Subcutaneous abdominal adipose tissue (tissue), 5 donors: ENCODE measurements at regions not wholly inside any gene's neighbourhood (a gene's known extent, or its start where the extent isn't known, plus 50 kb on each side); places are given as distances from the start of the nearest gene placed in this dataset.
A peak's percentile ranks its signal among the peaks of the same experiment; 100 is the strongest.

Experiments used
- H3K27ac ChIP-seq: one replicate; pipeline ENCODE4 v1.7.0; 2013; ENCODE audit warnings: low read depth, mild to moderate bottlenecking, inconsistent platforms, low read length, moderate library complexity
- H3K27me3 ChIP-seq, 5 donors: one replicate each; pipeline ENCODE4 v1.7.0; 2013; ENCODE audit warnings: low read length in 5 of 5, inconsistent platforms in 1 of 5; ENCODE audit not compliant: control insufficient read depth in 5 of 5, insufficient read depth in 4 of 5
- H3K36me3 ChIP-seq, 5 donors: one replicate each; pipeline ENCODE4 v1.7.0; 2013; ENCODE audit warnings: low read length in 5 of 5; ENCODE audit not compliant: control insufficient read depth in 5 of 5, insufficient read depth in 5 of 5
- H3K4me1 ChIP-seq, 5 donors: one replicate each; pipeline ENCODE4 v1.7.0; 2013; ENCODE audit warnings: low read length in 5 of 5, mild to moderate bottlenecking in 3 of 5, moderate library complexity in 1 of 5; ENCODE audit not compliant: control insufficient read depth in 5 of 5, insufficient read depth in 5 of 5
- H3K4me3 ChIP-seq, 5 donors: one replicate each; pipeline ENCODE4 v1.7.0; 2013; ENCODE audit warnings: low read length in 5 of 5, low read depth in 1 of 5
- H3K9ac ChIP-seq, 5 donors: one replicate each; pipeline ENCODE4 v1.7.0; 2013; ENCODE audit warnings: low read length in 5 of 5, mild to moderate bottlenecking in 4 of 5, moderate library complexity in 3 of 5
- H3K9me3 ChIP-seq, 5 donors: one replicate each; pipeline ENCODE4 v1.7.0; 2013; ENCODE audit warnings: low read length in 5 of 5; ENCODE audit not compliant: control insufficient read depth in 5 of 5
- donor health status: healthy.
- donor health status: healthy.
- donor health status: healthy.
- donor health status: healthy.
- donor health status: healthy.

DNA sequence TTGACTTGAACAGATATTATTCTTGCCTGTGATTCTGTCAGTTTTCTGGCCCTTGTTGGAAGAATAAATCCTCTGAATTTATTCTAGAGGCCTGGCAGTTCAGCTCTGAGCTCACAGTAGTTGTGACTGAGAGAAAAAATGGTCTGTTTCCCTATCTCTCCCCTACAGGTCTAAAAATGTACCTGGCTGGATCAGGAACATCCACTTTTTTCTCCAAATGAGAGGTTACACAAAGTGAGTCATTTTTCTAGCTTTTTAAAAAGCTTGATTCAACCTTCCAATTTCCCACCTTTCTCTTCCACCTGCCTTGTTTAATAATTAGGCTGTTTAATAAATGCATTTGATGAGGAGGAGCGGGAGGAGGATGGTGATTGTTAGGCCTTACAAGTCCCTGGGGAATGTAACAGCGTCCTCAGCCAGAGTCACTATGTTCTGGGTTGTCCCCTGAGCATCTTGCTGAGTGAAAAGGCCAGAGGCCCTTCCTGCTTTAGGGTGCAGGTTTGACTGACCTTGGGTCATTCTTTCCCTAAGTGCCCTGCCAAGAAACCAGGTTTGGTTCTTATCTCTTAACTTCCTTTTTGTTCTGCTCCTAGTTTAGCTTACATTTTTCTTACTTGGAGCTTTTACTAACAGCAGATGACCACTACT lies 91.7 kb upstream of the FUT8 start:
- H3K4me3 ChIP-seq, result no peak overlapping the region
- no peak overlapping the region for H3K27ac ChIP-seq
- peaks cover 0 to 2% (median 0%) of the 10 kb centered on the region in 5 donors for H3K4me1 ChIP-seq
- H3K27me3 ChIP-seq, result no peaks in the 10 kb centered on the region
- no peaks in the 10 kb centered on the region for H3K36me3 ChIP-seq
- no peak overlapping the region for H3K9ac ChIP-seq
- H3K9me3 ChIP-seq, result peaks cover 0 to 5% (median 4%) of the 10 kb centered on the region in 5 donors

GRCh38 chr14:65321370-65321875 lies 91.1 kb upstream of the FUT8 start:
- Histone ChIP-seq H3K4me1 (peaks cover 0 to 2% (median 0%) of the 10 kb centered on the region in 5 donors), H3K27ac (no peak overlapping the region), H3K4me3 (no peak overlapping the region), H3K9me3 (no peaks in the 10 kb centered on the region), H3K36me3 (no peaks in the 10 kb centered on the region), H3K27me3 (no peaks in the 10 kb centered on the region), H3K9ac (no peak overlapping the region)

DNA sequence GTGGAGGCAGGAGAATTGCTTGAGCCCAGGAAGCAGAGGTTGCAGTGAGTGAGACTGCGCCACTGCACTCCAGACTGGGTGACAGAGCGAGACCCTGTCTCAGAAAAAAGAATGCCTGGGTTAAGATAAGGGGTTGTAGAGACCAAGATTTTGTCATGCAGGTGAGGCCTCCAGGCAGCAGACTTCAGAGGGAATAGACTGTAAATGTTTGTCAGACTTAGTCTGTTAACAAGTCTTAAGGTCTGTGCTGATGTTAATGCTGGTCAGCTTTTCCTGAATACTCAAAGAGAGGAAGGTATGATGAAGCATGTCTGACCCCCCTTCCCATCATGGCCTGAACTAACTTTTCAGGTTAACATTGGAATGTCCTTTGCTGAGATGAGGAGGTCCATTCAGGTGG lies 83.0 kb upstream of the FUT8 start:
- H3K4me3 ChIP-seq, result no peak overlapping the region
- H3K36me3 ChIP-seq, result no peaks in the 10 kb centered on the region
- H3K9ac ChIP-seq, result no peak overlapping the region
- H3K4me1 ChIP-seq, result peaks cover 2 to 20% (median 11%) of the 10 kb centered on the region in 5 donors
- H3K27me3 ChIP-seq, result no peaks in the 10 kb centered on the region
- no peaks in the 10 kb centered on the region for H3K9me3 ChIP-seq
- H3K27ac ChIP-seq, result no peak overlapping the region

GRCh38 chr14:65329911-65330310 lies 82.6 kb upstream of the FUT8 start:
- no peak overlapping the region for H3K4me3 ChIP-seq
- no peak overlapping the region for H3K27ac ChIP-seq
- H3K36me3 ChIP-seq, result no peaks in the 10 kb centered on the region
- H3K27me3 ChIP-seq, result no peaks in the 10 kb centered on the region
- H3K9ac ChIP-seq, result no peak overlapping the region
- no peaks in the 10 kb centered on the region for H3K9me3 ChIP-seq
- H3K4me1 ChIP-seq, result peaks cover 2 to 24% (median 16%) of the 10 kb centered on the region in 5 donors

DNA sequence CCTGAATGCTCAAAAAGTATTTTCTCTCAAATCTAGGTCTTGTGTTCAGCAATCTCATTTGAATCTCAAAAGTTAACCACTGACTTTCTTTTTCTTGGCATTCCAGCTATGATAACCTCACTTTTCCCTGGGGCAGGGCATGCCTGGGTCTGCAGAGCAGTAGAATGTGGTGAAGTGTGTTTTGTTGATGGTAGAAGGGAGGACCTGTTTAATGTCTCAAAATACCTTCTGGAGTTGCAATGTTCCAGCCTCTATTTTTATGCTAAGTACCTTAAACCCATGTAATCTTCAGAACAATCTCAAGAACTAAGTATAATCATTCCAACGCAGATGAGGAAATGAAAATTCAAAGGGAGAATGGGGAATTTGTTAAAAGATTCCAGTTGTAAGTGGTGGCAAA lies 82.1 kb upstream of the FUT8 start:
- Histone ChIP-seq H3K4me1 (peaks cover 2 to 29% (median 20%) of the 10 kb centered on the region in 5 donors), H3K36me3 (no peaks in the 10 kb centered on the region), H3K27ac (no peak overlapping the region), H3K27me3 (no peaks in the 10 kb centered on the region), H3K4me3 (no peak overlapping the region), H3K9me3 (no peaks in the 10 kb centered on the region), H3K9ac (no peak overlapping the region)

DNA sequence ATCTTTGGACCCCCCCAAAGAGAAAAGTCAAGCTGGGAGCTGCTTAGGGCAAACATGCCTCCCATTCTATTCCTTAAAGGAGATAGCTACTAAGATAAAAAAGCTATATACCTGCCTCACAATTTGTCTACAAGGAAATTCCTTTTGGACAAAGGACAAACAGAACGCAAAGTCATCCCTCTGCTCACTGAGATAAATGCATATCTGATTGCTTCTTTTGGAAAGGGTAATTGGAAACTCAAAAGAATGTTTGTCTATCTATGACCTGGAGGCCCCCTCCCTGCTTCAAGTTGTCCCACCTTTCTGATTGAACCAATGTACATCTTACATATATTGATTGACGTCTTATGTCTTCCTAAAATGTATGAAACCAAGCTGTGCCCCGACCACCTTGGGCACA lies 80.9 kb upstream of the FUT8 start:
- H3K9ac ChIP-seq, result no peak overlapping the region
- no peaks in the 10 kb centered on the region for H3K9me3 ChIP-seq
- no peaks in the 10 kb centered on the region for H3K36me3 ChIP-seq
- no peak overlapping the region for H3K4me3 ChIP-seq
- no peaks in the 10 kb centered on the region for H3K27me3 ChIP-seq
- H3K4me1 ChIP-seq, result peaks cover 2 to 37% (median 23%) of the 10 kb centered on the region in 5 donors
- H3K27ac ChIP-seq, result no peak overlapping the region

GRCh38 chr14:65332141-65332871 lies 80.2 kb upstream of the FUT8 start:
- H3K9ac ChIP-seq, result no peak overlapping the region
- H3K27ac ChIP-seq, result no peak overlapping the region
- H3K36me3 ChIP-seq, result no peaks in the 10 kb centered on the region
- H3K9me3 ChIP-seq, result no peaks in the 10 kb centered on the region
- H3K27me3 ChIP-seq, result no peaks in the 10 kb centered on the region
- H3K4me1 ChIP-seq, result peaks cover 2 to 37% (median 23%) of the 10 kb centered on the region in 5 donors
- no peak overlapping the region for H3K4me3 ChIP-seq

DNA sequence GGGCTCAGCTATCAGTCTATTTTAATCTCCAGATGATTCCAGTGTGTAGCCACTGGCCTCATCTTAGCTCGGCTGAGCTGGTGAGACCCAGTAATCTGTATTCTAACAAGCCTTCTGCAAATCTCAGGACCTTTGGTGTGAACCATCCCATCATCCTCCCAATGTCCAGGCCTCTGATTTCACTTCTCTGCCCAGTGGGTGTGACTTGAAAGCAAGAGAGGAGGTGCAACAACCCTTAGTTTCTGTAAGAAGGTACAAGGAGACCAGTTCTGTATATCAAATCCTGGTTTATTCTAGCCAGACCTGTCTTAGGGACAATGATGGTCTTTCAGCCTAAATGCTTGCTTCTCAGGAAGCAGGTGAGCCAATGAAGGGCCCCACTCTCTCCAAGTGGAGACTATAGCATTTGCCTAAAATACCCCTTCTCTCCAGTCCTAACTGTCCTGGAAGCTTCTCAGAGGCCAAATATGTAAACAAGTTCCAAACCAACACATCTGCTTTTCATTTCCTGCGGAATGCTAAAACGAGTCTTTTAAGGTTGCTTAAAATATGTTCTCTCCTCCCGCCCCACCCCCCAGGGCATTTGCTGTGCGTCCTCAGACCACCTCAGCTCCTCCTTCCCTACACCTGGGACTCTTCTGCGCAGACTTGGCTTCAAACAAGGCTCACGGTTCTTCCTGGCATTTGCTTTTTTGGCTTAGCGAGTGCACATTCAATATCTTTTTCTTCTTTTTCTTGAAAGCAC lies 78.4 kb upstream of the FUT8 start:
- Histone ChIP-seq H3K9ac (no peak overlapping the region), H3K9me3 (no peaks in the 10 kb centered on the region), H3K27me3 (no peaks in the 10 kb centered on the region), H3K36me3 (no peaks in the 10 kb centered on the region), H3K4me3 (peak overlapping the region in 4 of 5 donors; percentile 0 to 49 (median 24)), H3K4me1 (peaks cover 2 to 40% (median 23%) of the 10 kb centered on the region in 5 donors), H3K27ac (peak overlapping the region; percentile 15)

GRCh38 chr14:65334765-65335410 lies 77.6 kb upstream of the FUT8 start:
- H3K9ac ChIP-seq, result no peak overlapping the region
- H3K9me3 ChIP-seq, result no peaks in the 10 kb centered on the region
- H3K36me3 ChIP-seq, result no peaks in the 10 kb centered on the region
- peak overlapping the region; percentile 15 for H3K27ac ChIP-seq
- H3K27me3 ChIP-seq, result no peaks in the 10 kb centered on the region
- H3K4me1 ChIP-seq, result peaks cover 2 to 40% (median 20%) of the 10 kb centered on the region in 5 donors
- peak overlapping the region in 3 of 5 donors; percentile 0 to 49 (median 7) for H3K4me3 ChIP-seq
